ENCODE measurements at regions not wholly inside any gene's neighbourhood (a gene's known extent, or its start where the extent isn't known, plus 50 kb on each side); places are given as distances from the start of the nearest gene placed in this dataset.

DNA sequence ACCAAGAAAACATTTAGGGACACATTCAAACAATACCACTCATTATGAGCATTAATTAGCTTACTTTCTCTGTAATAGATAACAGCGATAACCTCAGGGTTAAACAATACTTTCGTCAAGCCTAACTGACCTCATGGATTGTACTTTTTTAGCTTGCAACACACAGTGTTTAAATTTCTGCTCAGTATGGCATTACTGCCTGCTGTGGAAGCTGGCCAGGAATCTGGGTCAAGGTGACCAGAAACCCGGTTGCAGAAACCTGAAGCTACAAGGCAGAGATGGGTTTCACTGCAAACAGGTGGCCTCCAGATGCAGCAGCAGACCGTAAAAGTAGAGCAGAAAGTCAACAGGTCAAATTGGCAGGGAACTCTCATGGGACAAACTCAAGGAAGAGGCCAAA lies 123.8 kb upstream of the FHL2 start:
- no peak for TF ChIP-seq EZH2 (IDR thresholded peaks at IDR 0.05; ENCODE audit: borderline replicate concordance, low read depth, low read length, severe bottlenecking)
- TF ChIP-seq, protein P1, sequence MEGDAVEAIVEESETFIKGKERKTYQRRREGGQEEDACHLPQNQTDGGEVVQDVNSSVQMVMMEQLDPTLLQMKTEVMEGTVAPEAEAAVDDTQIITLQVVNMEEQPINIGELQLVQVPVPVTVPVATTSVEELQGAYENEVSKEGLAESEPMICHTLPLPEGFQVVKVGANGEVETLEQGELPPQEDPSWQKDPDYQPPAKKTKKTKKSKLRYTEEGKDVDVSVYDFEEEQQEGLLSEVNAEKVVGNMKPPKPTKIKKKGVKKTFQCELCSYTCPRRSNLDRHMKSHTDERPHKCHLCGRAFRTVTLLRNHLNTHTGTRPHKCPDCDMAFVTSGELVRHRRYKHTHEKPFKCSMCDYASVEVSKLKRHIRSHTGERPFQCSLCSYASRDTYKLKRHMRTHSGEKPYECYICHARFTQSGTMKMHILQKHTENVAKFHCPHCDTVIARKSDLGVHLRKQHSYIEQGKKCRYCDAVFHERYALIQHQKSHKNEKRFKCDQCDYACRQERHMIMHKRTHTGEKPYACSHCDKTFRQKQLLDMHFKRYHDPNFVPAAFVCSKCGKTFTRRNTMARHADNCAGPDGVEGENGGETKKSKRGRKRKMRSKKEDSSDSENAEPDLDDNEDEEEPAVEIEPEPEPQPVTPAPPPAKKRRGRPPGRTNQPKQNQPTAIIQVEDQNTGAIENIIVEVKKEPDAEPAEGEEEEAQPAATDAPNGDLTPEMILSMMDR (IDR thresholded peaks at IDR 0.05; ENCODE audit: borderline replicate concordance, extremely low read depth, low read length, poor library complexity, severe bottlenecking) = no peak
